Breast epithelium (tissue), 4 donors: ENCODE measurements at regions not wholly inside any gene's neighbourhood (a gene's known extent, or its start where the extent isn't known, plus 50 kb on each side); places are given as distances from the start of the nearest gene placed in this dataset.

ENCODE experiments used
- DNase-seq, 2 donors: peaks; one replicate each; pipeline ENCODE4 v3.0.0-alpha.2; 2019; ENCODE audit warnings: low spot score in 2 of 2
- H3K27ac ChIP-seq, 2 donors: fragments of 200-600 bp; sonication (generic) in 1 of 2; one replicate each; pipeline ENCODE4 v1.5.1; 2016 to 2019; ENCODE audit warnings: mild to moderate bottlenecking in 1 of 2
- H3K27me3 ChIP-seq, 2 donors: fragments of 200-600 bp; sonication (generic) in 1 of 2; one replicate each; pipeline versions ENCODE4 v1.5.1 to v1.6.0; 2017 to 2019; ENCODE audit warnings: control low read depth in 1 of 2, mild to moderate bottlenecking in 1 of 2
- H3K36me3 ChIP-seq: fragments of 200-600 bp; one replicate; pipeline ENCODE4 v1.5.1; 2019
- H3K4me1 ChIP-seq, 2 donors: fragments of 200-600 bp; sonication (generic); one replicate each; pipeline ENCODE4 v1.5.1; 2016 to 2019; ENCODE audit warnings: control low read depth in 1 of 2
- H3K4me3 ChIP-seq, 3 donors: fragments of 200-600 bp; sonication (generic); 1 replicate in 2 of 3; 2 replicates in 1 of 3; pipeline ENCODE4 v1.5.1; 2016 to 2019; ENCODE audit warnings: mild to moderate bottlenecking in 3 of 3, moderate library complexity in 2 of 3
- H3K9me3 ChIP-seq, 2 donors: fragments of 200-600 bp; sonication (generic) in 1 of 2; one replicate each; pipeline ENCODE4 v1.5.1; 2016 to 2019; ENCODE audit warnings: control low read depth in 1 of 2
- POLR2A ChIP-seq: fragments of 450-650 bp; IDR thresholded peaks from one replicate; pipeline ENCODE4 v1.6.1; 2016; ENCODE audit warnings: antibody characterized with exemption, mild to moderate bottlenecking, moderate library complexity
- POLR2AphosphoS5 ChIP-seq, 3 donors: sonication (generic); formaldehyde crosslinking; IDR thresholded peaks; one replicate each; pipeline ENCODE4 v1.6.1; 2017; ENCODE audit warnings: antibody characterized with exemption in 3 of 3
- intact Hi-C: fragments of 100-400 bp; cut with DNase I; formaldehyde crosslinking; loops from one replicate; pipeline ENCODE4 v1.15.1; 2023; ENCODE audit warnings: low total_unique reads
- TF ChIP-seq, protein P1 (sequence below), 3 donors: fragments of 450-650 bp; IDR thresholded peaks; one replicate each; pipeline ENCODE4 v1.5.1; 2016 to 2017; ENCODE audit warnings: antibody characterized with exemption in 3 of 3, mild to moderate bottlenecking in 3 of 3, moderate library complexity in 3 of 3

- Histone ChIP-seq H3K27ac (no peak overlapping the region), H3K36me3 (no peaks in the 10 kb centered on the region), H3K27me3 (no peaks in the 10 kb centered on the region), H3K9me3 (no peaks in the 10 kb centered on the region), H3K4me3 (no peak overlapping the region), H3K4me1 (peaks cover 0 to 6% of the 10 kb centered on the region in 2 donors)
- TF ChIP-seq POLR2AphosphoS5 (IDR thresholded peaks at IDR 0.05) (no peak), POLR2A (no peak)
- TF ChIP-seq, protein P1, sequence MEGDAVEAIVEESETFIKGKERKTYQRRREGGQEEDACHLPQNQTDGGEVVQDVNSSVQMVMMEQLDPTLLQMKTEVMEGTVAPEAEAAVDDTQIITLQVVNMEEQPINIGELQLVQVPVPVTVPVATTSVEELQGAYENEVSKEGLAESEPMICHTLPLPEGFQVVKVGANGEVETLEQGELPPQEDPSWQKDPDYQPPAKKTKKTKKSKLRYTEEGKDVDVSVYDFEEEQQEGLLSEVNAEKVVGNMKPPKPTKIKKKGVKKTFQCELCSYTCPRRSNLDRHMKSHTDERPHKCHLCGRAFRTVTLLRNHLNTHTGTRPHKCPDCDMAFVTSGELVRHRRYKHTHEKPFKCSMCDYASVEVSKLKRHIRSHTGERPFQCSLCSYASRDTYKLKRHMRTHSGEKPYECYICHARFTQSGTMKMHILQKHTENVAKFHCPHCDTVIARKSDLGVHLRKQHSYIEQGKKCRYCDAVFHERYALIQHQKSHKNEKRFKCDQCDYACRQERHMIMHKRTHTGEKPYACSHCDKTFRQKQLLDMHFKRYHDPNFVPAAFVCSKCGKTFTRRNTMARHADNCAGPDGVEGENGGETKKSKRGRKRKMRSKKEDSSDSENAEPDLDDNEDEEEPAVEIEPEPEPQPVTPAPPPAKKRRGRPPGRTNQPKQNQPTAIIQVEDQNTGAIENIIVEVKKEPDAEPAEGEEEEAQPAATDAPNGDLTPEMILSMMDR (IDR thresholded peaks at IDR 0.05): no peak
- intact Hi-C loops: no loop called here
- no peak for DNase-seq
Measured at GRCh38 chr14:34107441-34107840, 156.6 kb upstream of the EGLN3 start.

DNA sequence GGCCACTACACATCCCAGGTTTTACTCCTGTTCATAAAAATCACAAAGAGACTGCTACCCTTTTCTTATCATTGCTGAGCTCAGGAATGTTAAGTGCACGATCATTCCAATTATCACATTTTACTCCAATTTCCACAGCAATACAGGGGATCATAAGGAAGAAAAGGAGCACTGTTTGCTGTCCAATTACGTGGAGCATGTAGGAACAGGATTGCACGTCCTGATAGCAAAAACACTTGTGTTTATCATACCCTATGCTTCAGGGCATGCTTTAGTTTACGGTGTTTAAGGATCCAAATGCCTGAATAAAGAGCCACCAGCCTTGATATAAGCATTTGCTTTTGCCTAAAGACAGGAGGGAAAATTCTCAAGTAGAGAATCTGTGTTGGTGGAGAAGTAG is 155.4 kb upstream of the EGLN3 start:
- TF ChIP-seq POLR2AphosphoS5 (IDR thresholded peaks at IDR 0.05): no peak
- TF ChIP-seq, protein P1 (IDR thresholded peaks at IDR 0.05): no peak
- no peak for TF ChIP-seq POLR2A
- intact Hi-C loops: no loop called here
- Histone ChIP-seq H3K4me1 (no peaks in the 10 kb centered on the region), H3K9me3 (no peaks in the 10 kb centered on the region), H3K27me3 (no peaks in the 10 kb centered on the region), H3K4me3 (no peak overlapping the region), H3K27ac (no peak overlapping the region), H3K36me3 (no peaks in the 10 kb centered on the region)
- no peak for DNase-seq

GRCh38 chr14:34104489-34105397 is 153.9 kb upstream of the EGLN3 start:
- no peaks in the 10 kb centered on the region for H3K27me3 ChIP-seq
- H3K36me3 ChIP-seq: no peaks in the 10 kb centered on the region
- H3K27ac ChIP-seq: no peak overlapping the region
- no peaks in the 10 kb centered on the region for H3K9me3 ChIP-seq
- H3K4me3 ChIP-seq: no peak overlapping the region
- DNase-seq: no peak
- no peaks in the 10 kb centered on the region for H3K4me1 ChIP-seq
- TF ChIP-seq POLR2A (no peak), POLR2AphosphoS5 (IDR thresholded peaks at IDR 0.05) (no peak)
- TF ChIP-seq, protein P1 (IDR thresholded peaks at IDR 0.05): no peak
- intact Hi-C loops: no loop called here

- no peaks in the 10 kb centered on the region for H3K9me3 ChIP-seq
- TF ChIP-seq, protein P1 (IDR thresholded peaks at IDR 0.05): no peak
- no peak for TF ChIP-seq POLR2AphosphoS5 (IDR thresholded peaks at IDR 0.05)
- H3K4me3 ChIP-seq: no peak overlapping the region
- H3K27me3 ChIP-seq: no peaks in the 10 kb centered on the region
- no peaks in the 10 kb centered on the region for H3K4me1 ChIP-seq
- DNase-seq: no peak
- intact Hi-C loops: no loop called here
- H3K36me3 ChIP-seq: no peaks in the 10 kb centered on the region
- H3K27ac ChIP-seq: no peak overlapping the region
Measured at GRCh38 chr14:34103176-34103575, 152.3 kb upstream of the EGLN3 start.

DNA sequence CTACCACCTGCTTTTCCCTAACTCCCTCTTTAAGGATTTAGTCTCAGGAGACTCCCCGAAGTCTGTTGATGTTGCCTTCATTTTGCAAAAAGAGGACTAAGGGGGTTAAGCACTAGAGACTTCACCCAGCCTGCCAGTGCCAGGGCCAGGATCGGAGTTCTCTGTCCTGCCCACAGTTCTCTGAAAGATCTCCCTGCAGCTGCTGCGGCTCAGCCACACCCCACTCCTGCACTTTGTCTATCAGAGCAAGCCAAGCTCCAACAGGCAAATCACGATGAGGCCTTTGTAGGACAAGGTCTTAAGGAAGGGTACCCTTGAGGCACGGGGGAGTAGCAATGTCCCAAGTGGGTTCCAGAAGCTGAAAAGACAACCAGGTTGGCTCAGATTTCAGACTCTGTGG is 148.8 kb upstream of the EGLN3 start:
- intact Hi-C loops: no loop called here
- no peaks in the 10 kb centered on the region for H3K36me3 ChIP-seq
- no peak overlapping the region for H3K4me3 ChIP-seq
- no peak overlapping the region for H3K27ac ChIP-seq
- H3K27me3 ChIP-seq: no peaks in the 10 kb centered on the region
- H3K9me3 ChIP-seq: no peaks in the 10 kb centered on the region
- no peak for TF ChIP-seq POLR2A
- TF ChIP-seq POLR2AphosphoS5 (IDR thresholded peaks at IDR 0.05): no peak
- TF ChIP-seq, protein P1 (IDR thresholded peaks at IDR 0.05): no peak
- DNase-seq: no peak
- H3K4me1 ChIP-seq: no peaks in the 10 kb centered on the region
